ENCODE measurements at regions not wholly inside any gene's neighbourhood (a gene's known extent, or its start where the extent isn't known, plus 50 kb on each side); places are given as distances from the start of the nearest gene placed in this dataset.

DNA sequence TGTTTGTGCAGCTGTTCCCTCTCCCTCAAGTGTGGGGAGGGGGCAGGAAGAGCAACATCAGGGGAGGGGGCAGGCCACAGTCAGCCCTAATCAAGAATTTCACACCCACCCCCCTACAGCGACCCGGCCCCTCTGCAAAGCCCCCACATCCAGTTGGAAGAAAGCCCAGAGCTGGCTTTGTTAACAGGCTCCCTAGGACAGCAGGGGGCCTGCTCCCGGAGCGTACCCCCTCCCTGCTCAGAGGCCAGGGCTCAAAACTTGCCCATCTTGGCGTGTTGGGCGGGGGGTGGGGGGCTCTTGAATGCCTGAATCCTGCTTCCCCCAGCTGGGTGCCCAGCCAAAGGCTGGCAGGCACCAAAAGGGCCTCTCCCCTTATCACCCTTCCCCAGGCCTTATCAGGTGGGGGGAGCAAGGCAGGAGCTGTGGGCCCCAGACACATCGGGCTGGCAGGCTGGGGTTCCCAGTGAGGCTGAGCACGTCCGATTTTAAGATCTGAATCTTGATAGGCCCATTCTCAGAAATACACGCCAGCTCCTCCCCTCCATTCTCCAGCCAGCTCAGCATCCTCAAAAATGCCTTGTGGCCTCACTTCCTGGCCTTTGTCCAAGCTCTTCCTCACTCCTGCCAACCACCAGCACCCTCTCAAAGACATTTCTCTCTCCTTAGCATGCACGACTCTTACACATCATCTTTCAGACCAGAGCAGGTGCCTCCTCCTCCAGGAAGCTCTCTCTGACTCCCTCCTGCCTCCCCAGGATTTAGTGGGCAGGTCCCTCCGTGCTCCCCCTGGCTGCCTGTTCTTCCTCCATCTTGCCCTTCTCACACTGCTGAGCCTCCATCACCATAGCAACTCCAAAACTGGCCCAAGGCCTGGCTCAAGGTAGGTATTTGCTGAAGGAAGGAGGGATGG, 384.8 kb downstream of the MN1 start:
- DNase-seq (ENCODE audit: low read depth in 2 of 2) = no peak

DNA sequence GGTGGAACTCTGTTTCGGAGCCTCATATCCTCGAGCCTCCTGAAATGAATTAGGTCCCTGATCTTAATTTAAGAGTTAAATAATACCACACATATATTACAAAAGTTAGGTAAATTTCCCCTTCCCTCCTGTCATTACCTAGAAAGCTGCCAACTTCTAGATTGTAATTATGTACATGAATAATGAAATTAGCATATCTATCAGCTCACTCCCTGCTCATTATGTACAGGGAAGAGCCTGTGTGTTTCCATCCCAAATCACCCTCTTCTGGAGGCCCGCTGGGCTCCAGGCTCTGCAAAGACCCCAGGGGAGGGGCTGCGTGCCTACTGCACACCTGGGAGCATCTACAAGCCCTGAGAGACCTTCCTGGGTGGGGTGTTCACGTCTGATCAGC, 384.1 kb downstream of the MN1 start:
- no peak for DNase-seq (ENCODE audit: low read depth in 2 of 2)

DNA sequence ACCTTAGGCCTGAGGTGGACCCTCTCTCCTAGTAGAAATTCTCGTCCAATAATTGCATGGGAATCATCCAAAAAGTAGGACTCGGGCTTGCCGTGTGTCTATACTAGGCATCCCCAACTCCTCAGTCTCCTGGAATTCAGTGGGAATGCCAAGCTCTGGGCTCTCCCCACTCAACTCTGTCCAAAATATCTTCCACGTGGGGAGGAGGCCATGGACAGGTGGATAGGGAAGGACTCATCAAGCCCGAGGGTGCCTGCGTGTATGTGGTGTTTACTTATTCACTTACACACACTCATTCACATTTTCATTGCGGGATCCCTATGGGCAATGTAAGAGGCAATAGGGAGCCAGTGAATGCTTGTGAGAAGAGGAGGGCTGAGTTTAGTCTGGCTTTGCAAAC, 383.3 kb downstream of the MN1 start:
- no peak for DNase-seq (ENCODE audit: low read depth in 2 of 2)

DNA sequence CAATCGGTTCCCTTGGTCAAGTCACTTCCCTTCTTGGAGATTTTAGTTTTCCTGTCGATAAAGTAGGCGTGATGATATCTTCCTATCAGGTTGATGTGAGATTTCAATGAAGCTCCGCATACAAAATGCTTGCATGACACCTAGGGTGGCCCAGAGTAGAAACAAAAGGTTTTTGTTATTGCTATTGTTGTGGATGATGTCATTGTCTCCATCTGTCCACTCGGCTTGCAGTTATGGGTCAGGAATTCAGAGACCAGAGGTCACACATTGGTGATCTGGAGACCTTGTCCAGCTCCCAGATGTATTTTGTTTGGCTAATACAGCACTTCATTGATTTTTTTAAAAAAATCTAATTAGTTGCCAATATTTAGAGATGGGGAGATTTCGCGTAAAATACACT, 382.1 kb downstream of the MN1 start:
- no peak for DNase-seq (ENCODE audit: low read depth in 2 of 2)

DNA sequence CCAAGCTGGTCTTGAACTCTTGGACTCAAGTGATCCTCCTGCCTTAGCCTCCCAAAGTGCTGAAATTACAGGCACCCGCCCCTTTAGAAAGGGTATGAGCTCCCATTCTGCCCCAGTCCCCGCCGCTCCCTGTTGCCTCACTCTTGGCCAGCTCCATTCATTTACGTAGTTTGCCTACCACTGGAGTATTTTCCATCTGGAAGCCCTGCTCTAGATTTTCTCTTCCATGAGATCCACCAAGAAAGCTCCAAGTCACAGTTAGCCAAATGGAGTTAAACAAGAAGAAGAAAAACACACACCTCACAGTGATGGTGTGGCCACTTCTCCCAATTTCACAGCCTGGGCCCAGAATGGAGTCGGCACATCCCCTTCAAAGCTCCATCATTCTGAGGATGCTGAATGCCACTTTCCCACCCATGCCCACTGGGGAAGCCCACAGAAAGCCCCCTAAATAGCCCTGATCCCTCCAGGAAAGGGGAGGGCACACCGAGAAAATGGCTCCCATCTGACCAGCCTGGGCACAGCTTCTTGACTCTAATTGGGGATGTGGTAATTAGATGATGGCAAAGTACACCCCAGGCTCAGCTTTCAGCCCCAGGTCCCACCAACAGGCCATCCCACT, 381.2 kb downstream of the MN1 start:
- DNase-seq (ENCODE audit: low read depth in 2 of 2) = no peak

DNA sequence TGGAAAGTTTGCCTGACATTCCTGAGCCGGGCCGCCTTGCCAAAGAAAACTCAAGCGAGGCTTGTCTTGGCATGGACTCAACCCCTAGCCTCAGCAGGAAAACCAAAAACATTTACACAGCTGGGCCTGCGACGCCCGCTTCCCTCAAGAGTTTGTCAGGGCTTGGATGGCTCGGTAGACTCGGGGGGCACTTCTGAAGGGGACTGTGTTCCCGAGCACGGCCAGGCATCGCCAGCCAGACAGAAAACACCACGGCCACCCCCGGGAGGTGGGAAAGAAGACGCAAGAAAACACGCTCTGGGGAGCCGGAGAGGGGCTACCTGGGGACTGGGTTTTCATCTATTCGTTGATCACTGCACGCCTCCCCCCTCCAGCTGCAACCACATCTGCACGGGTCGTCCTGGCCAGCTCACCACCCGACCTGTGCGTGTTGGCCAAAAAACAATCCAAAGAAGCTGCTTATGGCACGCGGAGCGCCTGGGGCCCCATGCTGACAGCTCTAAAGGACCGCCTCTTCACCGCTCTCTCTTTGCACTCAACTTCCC, 380.7 kb downstream of the MN1 start:
- no peak for DNase-seq (ENCODE audit: low read depth in 2 of 2)

DNA sequence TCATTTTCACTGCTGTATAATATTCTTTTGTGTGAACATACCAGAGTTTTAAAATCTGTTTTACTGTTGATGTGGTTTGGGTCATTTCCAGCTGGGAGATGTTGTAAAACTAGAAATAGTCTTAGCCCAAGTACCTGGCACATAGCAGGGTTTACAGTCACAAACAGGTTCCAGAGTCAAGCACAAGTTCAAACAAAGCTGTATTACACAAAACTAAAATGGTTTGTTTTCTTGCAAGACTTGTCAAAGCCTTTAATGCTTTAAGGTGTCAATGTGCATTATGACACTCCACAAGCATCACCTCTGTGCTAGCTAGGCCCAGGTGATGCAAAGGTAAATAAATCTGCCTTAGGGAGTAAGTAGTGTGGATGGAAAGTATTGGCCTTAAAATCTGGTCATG, 379.1 kb downstream of the MN1 start:
- no peak for DNase-seq (ENCODE audit: low read depth in 2 of 2)

DNA sequence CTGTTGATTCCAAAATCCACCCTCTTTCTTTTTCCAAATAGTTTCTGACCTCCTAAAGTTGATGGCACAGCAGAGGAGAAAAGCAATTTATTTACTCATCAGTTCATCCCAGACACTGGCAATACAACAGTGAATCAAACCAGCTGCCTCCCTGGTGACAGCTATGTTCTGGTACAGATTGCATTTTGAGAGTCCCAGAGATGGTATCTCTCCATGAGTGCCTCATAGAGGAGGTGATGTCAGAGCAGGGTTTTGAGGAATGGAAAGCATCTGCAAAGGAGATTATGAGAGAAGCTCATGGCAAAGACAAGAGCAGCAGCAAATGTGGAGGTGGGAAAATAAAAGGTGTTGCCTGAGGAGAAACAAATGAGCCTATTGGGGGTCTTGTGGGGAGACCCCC, 377.2 kb downstream of the MN1 start:
- DNase-seq (ENCODE audit: low read depth in 2 of 2) = no peak

DNA sequence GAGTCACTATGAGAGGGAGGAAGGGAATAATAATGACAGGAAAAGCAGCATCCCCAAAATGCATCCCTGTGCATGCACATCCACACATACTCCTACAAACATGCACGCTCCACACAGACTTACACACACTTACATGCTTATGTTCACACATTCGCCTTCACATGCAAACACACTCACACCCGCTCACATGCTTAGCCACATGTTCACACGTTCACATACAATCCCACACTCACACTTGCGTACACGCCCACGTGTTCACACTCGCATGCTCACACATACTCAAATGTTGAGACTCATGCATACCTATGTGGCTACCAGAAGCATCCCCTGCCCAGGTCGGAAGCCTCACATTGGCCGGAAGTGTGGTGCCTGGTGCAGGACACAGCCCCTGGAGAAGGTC, 372.1 kb downstream of the MN1 start:
- no peak for DNase-seq (ENCODE audit: low read depth in 2 of 2)

DNA sequence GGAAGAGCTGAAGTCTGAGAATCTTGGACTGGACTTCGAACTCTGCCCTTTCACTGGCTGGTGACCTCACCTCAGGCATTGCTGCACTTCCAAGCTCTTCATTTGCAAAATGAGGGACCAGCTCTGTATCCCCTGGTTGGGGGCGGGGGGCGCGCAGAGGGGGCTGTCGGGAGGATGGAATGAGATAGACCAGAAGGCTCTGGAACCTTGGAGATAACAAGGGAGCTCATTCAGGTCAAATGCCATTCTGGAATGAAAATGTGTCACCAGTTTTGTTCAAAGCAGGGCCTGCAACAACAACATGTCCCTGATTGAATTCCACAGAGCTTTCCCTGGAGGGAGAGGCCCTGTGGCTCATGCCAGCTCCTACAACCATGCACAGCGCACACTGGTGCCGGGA, 370.5 kb downstream of the MN1 start:
- DNase-seq (ENCODE audit: low read depth in 2 of 2) = no peak

DNA sequence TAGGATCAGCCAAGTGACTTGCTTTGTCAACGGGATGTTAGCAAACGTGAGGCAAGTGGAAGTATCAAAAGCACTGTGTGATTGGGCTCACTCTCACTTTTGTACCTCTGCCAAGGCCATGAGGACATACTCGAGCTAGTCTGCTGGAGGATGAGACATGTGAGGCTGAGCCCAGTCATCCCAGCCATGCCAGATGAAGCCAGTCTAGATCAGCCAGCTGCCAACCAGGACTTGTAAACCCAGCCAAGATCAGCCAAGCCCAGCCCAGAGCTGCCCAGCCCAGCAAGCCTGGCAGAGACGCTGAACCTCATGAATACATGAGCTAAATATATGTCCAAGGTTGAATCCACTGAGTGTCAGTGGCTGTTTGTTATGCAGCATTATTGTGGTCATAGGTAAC, 369.7 kb downstream of the MN1 start:
- DNase-seq (ENCODE audit: low read depth in 2 of 2) = no peak

DNA sequence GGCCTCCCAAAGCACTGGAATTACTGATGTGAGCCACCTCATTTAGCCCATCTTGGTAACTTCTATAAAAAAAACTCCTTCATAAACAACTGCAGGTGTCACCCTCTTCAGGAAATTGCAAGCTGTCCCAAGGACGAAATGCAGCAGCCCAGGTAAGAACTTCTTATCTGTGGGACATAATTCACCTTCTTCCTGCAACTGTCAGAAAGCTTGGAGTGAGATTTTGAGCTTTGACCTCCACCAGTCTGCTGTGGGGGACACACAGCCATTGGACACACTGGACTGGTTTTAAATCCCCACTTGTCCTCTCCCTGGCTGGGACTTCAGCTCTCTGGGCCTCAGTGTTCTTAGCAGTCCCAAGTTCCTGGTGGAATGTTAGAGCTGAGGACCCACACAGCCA, 368.5 kb downstream of the MN1 start:
- DNase-seq (ENCODE audit: low read depth in 2 of 2) = no peak

DNA sequence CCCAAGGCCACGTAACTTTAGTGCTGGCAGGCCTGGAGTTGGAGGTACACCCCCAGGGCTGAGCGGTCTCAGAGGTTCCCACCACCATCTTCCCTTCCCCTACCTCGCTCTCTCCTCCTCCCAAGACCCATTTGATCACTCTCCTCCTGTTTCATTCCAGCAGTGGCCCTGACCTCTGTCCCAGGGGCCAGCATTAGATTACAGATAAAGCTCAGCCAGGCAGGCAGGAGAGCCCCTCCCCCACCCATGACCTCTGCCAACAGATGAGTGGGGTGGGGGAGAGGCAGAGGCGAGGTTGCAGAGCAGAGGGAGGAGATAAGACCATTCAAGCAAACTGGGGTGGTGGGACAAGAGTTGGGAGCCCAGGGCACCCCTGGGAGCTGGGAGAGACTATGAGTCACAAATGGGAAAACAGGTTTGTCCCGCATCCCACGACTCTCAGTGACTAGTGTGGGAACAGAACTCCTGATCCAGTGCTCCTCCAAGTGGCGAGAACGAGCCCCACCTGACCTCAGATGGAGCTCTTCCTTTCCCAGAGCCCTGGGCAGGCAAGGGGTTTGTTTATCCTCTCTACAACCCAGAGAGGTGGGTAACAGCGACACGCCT, 367.9 kb downstream of the MN1 start:
- DNase-seq (ENCODE audit: low read depth in 2 of 2) = no peak

DNA sequence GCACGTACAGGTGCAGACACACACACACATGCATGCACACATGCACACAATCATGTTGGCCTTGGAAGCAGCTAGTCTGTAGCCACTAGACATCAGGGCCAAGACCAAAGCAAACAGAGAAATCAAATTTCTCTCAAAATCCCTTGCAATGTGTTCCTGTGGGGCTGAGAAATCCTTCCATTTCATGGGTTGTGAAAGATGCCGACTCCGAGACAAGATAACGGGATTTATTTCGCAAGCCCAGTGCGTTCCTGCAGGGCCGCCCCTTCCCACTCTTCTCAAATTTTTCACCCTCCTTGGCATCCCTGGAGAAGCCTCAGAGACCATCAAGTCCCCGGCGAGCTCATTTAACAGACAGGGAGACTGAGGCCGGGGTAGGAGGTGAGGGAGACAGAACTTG, 366.7 kb downstream of the MN1 start:
- DNase-seq (ENCODE audit: low read depth in 2 of 2) = no peak

DNA sequence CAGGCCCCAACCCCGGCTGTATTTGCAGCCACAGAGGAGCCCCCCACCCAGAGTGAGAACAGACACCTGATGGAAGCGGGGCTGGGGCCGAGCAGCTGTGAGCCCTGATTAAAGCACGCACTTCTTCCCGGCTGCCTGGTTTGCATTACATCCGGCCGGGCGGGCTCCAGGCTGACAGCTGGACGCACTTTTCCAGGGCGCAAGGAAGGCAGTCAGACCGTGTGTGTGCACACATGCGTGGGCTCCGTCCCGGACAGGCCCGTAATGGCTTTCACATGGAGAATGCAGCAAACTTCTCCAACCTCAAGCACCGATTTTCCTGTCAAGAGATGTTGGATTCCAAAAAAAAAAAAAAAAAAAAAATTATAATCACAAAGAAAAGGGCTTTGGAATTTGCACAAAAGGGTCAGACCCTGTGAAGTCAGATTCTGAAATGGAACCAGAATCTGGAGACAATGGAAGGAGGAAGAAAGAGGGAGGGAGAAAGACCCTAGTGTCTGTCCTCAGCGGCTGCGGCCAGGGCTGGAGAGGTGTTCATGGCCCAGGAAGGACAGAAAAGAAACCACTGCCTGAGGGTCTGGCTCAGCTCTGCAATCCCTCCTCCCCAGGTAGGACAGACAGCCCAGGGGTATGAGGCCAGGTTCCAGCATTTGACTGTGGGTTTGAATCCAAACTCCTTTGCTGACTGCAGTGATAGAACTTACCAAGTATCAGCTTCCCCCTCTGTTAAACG, 365.5 kb downstream of the MN1 start:
- DNase-seq (ENCODE audit: low read depth in 2 of 2) = no peak

DNA sequence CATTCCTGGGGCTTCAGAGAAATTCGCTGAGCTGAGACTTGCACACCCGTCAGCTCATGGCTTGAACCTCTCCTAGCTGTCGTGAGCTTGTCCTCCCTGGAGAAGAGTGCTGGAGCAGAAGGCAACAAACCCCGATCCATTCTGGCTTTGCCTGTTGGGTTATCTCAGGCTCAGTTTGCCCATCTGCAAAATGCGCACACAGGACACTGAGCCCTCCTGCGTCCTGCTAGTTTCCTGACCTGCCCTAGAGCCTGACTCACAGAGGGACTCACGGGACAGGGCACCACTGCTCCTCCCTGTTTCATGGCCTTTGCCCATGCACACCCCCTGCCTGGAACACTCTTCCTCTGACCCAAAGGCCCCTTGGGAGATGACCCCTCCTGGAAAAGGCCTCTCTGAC, 365.0 kb downstream of the MN1 start:
- no peak for DNase-seq (ENCODE audit: low read depth in 2 of 2)

DNA sequence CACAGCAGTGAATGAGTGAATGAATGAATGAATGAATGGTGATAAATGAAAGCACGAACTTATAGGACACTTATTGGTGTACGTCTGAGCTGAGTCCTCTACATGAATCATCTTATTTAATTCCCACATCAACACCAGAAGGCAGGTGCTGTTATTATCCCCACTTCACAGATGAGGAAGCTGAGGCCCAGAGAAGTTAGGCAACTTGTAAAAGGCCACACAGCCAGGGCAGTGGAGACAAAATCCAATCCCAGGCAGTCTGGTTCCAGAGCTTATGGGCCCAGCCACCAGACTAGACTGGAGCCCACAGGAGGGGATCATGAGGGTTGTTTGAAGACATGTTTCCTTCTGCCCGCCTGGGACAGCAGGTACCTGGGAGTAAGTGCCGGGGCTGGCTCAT, 364.0 kb downstream of the MN1 start:
- no peak for DNase-seq (ENCODE audit: low read depth in 2 of 2)

DNA sequence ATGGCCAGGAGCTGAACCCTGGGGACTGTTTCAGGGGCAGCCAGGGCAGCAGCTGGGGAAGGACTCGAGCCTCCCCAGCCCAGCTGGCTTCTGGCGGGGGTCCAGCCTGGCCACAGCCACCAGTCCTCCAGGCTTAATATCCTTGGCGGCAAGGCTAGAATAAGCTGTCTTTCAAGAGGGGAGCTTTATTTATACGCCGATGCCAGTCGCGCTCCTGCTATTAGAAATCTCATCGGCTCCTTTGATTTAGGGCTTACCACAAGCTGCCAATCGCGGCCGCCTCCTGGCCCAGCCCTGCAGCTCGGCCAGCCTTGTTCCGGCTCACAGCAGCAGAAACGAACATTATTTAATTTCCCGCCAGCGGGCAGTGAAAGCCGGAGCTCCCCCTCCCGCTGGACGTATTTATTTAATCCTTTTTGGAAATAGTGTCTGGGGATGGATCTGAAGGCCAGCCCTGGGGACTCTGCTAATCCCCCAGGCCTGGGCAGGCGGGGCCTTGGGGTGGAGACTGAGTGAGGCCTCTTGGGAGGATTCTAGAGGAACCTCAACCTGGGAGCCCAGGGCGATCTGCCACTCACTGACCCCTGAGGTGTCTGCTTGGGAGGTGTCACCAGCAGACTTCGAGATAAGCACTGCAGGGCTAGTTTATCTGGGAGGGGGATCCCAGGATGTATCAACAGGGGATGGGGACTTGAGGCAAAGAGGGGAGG, 363.1 kb downstream of the MN1 start:
- no peak for DNase-seq (ENCODE audit: low read depth in 2 of 2)

DNA sequence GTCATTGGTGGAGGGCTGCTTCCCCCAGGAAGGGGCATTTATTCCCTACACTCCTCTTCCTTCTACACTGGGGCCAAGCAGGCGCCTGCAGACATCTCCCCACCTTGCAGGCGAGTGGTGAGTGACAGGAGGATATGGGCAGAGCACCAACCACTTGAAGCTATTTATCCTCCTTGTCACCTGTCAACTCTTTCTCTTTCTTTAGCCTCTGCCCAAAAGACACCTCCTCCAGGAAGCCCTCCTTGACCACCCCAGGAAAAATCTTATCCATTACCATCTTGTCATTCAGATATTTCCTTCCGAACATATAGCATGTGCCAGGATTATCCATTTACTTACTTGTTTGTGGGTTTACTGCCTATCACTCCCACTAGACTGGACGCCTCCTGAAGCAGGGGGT, 362.4 kb downstream of the MN1 start:
- no peak for DNase-seq (ENCODE audit: low read depth in 2 of 2)

DNA sequence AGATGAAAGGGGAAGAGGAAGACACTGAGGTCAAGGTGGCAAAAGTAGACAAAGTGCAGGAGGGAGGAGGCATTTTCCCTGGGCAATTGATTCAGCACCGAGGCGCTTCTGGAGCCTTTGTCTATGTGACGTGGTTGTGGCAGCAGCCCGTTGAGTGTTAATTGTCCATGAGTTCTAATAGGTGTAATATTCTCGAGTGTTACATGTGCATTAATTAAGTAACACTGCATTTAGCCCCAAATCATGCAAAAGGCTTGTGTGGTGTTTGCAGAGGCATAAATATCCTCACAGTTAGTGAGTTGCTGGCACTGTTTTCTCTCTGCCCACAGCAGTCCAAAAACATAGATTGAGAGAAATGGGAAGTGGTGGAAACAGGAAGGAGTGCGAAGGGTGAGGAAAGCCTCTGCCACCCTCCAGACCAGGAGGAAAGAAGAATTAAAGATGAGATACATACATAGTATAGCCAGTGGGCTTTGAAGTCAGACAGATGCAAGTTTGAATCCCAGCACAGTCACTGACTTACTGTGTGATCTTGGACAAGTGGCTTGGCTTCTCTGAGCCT, 361.2 kb downstream of the MN1 start:
- DNase-seq (ENCODE audit: low read depth in 2 of 2) = no peak
